B cell (primary cell): ENCODE measurements at regions not wholly inside any gene's neighbourhood (a gene's known extent, or its start where the extent isn't known, plus 50 kb on each side); places are given as distances from the start of the nearest gene placed in this dataset.

Source experiments
- ATAC-seq: fragments of 200-7000 bp; cut with Tn5 transposase; one replicate; pipeline ENCODE4 v1.10.0; 2021; ENCODE audit warnings: low read depth, mild to moderate bottlenecking, moderate number of reproducible peaks, moderate library complexity
- CTCF ChIA-PET: fragments of 350-600 bp; sonication (Branson Sonifier 250); formaldehyde crosslinking; loops from one replicate; lab custom pipeline; 2021; ENCODE audit warnings: antibody characterized with exemption, inconsistent platforms; lab: Charles Lee
- POLR2A ChIA-PET: fragments of 350-600 bp; sonication (Branson Sonifier 250); formaldehyde crosslinking; loops from one replicate; lab custom pipeline; 2021; ENCODE audit warnings: antibody characterized with exemption; lab: Charles Lee
- DNase-seq: peaks from one replicate; pipeline ENCODE4 v3.0.0; 2013
- H2AFZ ChIP-seq: 2 replicates; pipeline ENCODE4 v1.6.1; 2012; ENCODE audit warnings: mild to moderate bottlenecking, low read depth, low read length; ENCODE audit not compliant: insufficient read depth, poor library complexity, severe bottlenecking
- H3K27ac ChIP-seq, 2 donors: 1 replicate in 1 of 2; 2 replicates in 1 of 2; pipeline ENCODE4 v1.5.1; 2012 to 2013; ENCODE audit warnings: low read length in 2 of 2, mild to moderate bottlenecking in 2 of 2, moderate library complexity in 1 of 2
- H3K27me3 ChIP-seq, 4 experiments: fragments of 200-600 bp in 1 of 4; sonication (generic) in 1 of 4; replicated peaks in 1 of 4; 1 replicate in 2 of 4; 2 replicates in 2 of 4; pipeline versions ENCODE4 v1.6.1 to v1.7.0; 2013 to 2016; ENCODE audit warnings: low read length in 3 of 4, mild to moderate bottlenecking in 2 of 4, mixed read lengths in 1 of 4, moderate library complexity in 1 of 4; ENCODE audit not compliant: insufficient read depth in 4 of 4, control insufficient read depth in 3 of 4; ENCODE audit errors: control extremely low read depth in 1 of 4
- H3K36me3 ChIP-seq, 2 experiments: replicated peaks in 1 of 2; 1 replicate in 1 of 2; 2 replicates in 1 of 2; pipeline versions ENCODE4 v1.6.1 to v1.7.1; 2013; ENCODE audit warnings: low read length in 1 of 2; ENCODE audit not compliant: insufficient read depth in 2 of 2, control insufficient read depth in 1 of 2; ENCODE audit errors: control extremely low read depth in 1 of 2, extremely low read depth in 1 of 2
- H3K4me1 ChIP-seq, 2 donors: fragments of 200-600 bp in 1 of 2; sonication (generic) in 1 of 2; 1 replicate in 1 of 2; 2 replicates in 1 of 2; pipeline versions ENCODE4 v1.5.1 to v1.6.1; 2013 to 2017; ENCODE audit warnings: low read length in 2 of 2; ENCODE audit not compliant: control insufficient read depth in 2 of 2, insufficient read depth in 2 of 2
- H3K4me2 ChIP-seq: replicated peaks from 2 replicates; pipeline ENCODE3; 2012; ENCODE audit warnings: mild to moderate bottlenecking, low read depth, low read length; ENCODE audit not compliant: poor library complexity, severe bottlenecking
- H3K4me3 ChIP-seq, 5 experiments: fragments of 200-600 bp in 1 of 5; sonication (generic) in 1 of 5; 1 replicate in 3 of 5; 2 replicates in 2 of 5; pipeline versions ENCODE4 v1.5.1 to v1.7.0; 2011 to 2016; ENCODE audit warnings: low read length in 4 of 5, mild to moderate bottlenecking in 4 of 5, low read depth in 2 of 5, control low read depth in 1 of 5, moderate library complexity in 1 of 5; ENCODE audit not compliant: insufficient read depth in 1 of 5; ENCODE audit errors: control extremely low read depth in 1 of 5, extremely low read depth in 1 of 5
- H3K79me2 ChIP-seq: fragments of 200-600 bp; sonication (generic); one replicate; pipeline ENCODE4 v1.6.0; 2016; ENCODE audit warnings: low read length; ENCODE audit not compliant: control insufficient read depth, insufficient read depth
- H3K9ac ChIP-seq: fragments of 200-600 bp; sonication (generic); 2 replicates; pipeline ENCODE4 v1.6.1; 2017; ENCODE audit warnings: mild to moderate bottlenecking, low read length, moderate library complexity
- H3K9me3 ChIP-seq, 3 donors: one replicate each; pipeline versions ENCODE4 v1.6.1 to v1.7.1; 2013; ENCODE audit warnings: low read length in 2 of 3; ENCODE audit not compliant: control insufficient read depth in 2 of 3, insufficient read depth in 1 of 3; ENCODE audit errors: control extremely low read depth in 1 of 3
- H4K20me1 ChIP-seq: 2 replicates; pipeline ENCODE4 v1.6.0; 2012; ENCODE audit warnings: mild to moderate bottlenecking, low read length; ENCODE audit not compliant: insufficient read depth, control insufficient read depth, poor library complexity, severe bottlenecking
- H3K27ac Mint-ChIP-seq: one replicate; pipeline ENCODE4 v1.8.0; 2021; ENCODE audit warnings: mixed read lengths
- H3K27me3 Mint-ChIP-seq: one replicate; pipeline ENCODE4 v1.8.0; 2021; ENCODE audit warnings: mixed read lengths
- H3K4me1 Mint-ChIP-seq: one replicate; pipeline ENCODE4 v1.8.0; 2021; ENCODE audit warnings: mixed read lengths
- H3K4me3 Mint-ChIP-seq: one replicate; pipeline ENCODE4 v1.8.0; 2021; ENCODE audit warnings: mixed read lengths
- H3K9me3 Mint-ChIP-seq: one replicate; pipeline ENCODE4 v1.8.0; 2022; ENCODE audit warnings: mixed read lengths; ENCODE audit not compliant: insufficient read depth
- EZH2 ChIP-seq: IDR thresholded peaks from 2 replicates; pipeline ENCODE4 v1.6.1; 2012; ENCODE audit warnings: borderline replicate concordance, low read depth, mild to moderate bottlenecking, moderate library complexity, low read length; ENCODE audit not compliant: insufficient read depth, poor library complexity, severe bottlenecking
- WGBS: methylation state at CpG from one replicate; pipeline ENCODE4 v1.1.5; 2013; ENCODE audit warnings: missing lambda C conversion rate; ENCODE audit not compliant: insufficient coverage; 5-methylcytosine and 5-hydroxymethylcytosine counted together
- intact Hi-C: fragments of 100-400 bp; cut with micrococcal nuclease; formaldehyde crosslinking; loops from one replicate; pipeline ENCODE4 v1.10.0; 2022
- TF ChIP-seq, protein P1 (sequence below): fragments of 200-600 bp; IDR thresholded peaks from one replicate; pipeline ENCODE4 v1.8.0; 2022; ENCODE audit warnings: antibody characterized with exemption, mild to moderate bottlenecking

DNA sequence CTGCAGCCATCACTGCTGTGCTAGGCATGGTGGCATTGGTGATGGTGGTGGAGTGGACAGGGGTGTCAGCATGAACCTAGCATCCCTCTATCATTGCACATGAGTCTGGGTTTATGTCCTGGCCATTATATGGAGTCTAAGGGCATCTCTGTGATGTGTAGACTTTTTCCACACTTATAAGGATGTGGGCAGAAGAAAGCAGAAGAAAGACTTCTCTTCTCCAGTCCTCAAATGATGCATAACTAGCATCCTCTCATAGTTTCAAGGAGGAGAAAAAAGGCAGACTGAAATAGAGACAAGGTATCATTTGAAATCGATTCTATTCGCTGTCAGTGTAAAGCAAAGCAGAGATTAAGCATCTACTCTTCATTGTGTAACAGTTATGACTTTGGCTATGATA lies 140.0 kb upstream of the ATXN1 start:
- POLR2A ChIA-PET = no interaction called here

DNA sequence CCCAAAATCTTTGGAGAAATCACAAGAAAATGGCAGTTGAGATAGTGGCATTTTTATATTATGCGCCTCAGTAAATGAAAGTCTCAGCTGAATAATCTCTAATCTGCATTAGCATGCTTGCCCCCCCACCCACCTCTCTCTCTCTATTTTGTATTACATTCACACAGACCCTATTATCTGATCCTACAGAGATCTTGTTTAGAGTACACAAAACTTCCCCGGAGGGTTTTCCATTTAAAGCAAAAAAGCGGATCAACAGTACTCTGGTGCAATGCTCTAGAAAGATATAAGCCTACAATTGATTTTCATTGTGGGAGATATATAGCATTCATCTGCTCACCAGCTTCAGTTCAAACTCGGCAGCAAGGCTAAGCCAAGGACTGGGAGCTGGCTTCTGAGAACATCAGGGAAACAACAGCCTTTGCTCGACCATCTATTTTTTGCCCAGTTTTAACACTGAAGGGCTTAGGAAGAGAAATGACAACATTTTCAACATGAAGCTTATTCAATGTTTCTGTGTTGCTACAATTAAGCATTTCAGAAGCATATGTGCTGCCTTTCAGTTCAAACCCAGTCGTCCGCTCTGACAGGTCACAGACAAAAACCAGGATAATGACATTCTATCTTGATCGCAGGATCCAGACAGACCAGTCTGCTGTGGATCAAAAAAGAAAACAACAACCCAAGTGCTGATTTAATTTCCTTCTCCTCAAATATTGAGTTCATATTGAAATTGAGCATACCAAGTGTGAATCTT lies 137.6 kb upstream of the ATXN1 start:
- Histone ChIP-seq H3K9ac (no peak overlapping the region), H3K9me3 (peaks cover 0 to 3% (median 0%) of the 10 kb centered on the region in 3 donors), H3K4me3 (no peak overlapping the region), H4K20me1 (no peaks in the 10 kb centered on the region), H3K27me3 (no peaks in the 10 kb centered on the region), H3K36me3 (no peaks in the 10 kb centered on the region), H3K4me1 (no peaks in the 10 kb centered on the region), H3K27ac (no peak overlapping the region), H3K4me2 (no peak overlapping the region), H3K79me2 (no peaks in the 10 kb centered on the region), H2AFZ (no peak overlapping the region)
- DNase-seq (no peak), ATAC-seq (no peak)
- Mint-ChIP-seq H3K27ac (no peak overlapping the region), H3K4me1 (no peaks in the 10 kb centered on the region), H3K9me3 (peaks cover 6% of the 10 kb centered on the region), H3K27me3 (peaks cover 12% of the 10 kb centered on the region), H3K4me3 (no peak overlapping the region)
- ChIA-PET POLR2A (no interaction called here), CTCF (no interaction called here)
- TF ChIP-seq, protein P1, sequence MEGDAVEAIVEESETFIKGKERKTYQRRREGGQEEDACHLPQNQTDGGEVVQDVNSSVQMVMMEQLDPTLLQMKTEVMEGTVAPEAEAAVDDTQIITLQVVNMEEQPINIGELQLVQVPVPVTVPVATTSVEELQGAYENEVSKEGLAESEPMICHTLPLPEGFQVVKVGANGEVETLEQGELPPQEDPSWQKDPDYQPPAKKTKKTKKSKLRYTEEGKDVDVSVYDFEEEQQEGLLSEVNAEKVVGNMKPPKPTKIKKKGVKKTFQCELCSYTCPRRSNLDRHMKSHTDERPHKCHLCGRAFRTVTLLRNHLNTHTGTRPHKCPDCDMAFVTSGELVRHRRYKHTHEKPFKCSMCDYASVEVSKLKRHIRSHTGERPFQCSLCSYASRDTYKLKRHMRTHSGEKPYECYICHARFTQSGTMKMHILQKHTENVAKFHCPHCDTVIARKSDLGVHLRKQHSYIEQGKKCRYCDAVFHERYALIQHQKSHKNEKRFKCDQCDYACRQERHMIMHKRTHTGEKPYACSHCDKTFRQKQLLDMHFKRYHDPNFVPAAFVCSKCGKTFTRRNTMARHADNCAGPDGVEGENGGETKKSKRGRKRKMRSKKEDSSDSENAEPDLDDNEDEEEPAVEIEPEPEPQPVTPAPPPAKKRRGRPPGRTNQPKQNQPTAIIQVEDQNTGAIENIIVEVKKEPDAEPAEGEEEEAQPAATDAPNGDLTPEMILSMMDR = no peak
- TF ChIP-seq EZH2 = no peak
- intact Hi-C loops = no loop called here
- WGBS = 96% methylated on average over 5 of the region's 8 CpGs

More for the DNA sequence above, 140.0 kb upstream of the ATXN1 start:
- Histone ChIP-seq H3K27me3 (no peaks in the 10 kb centered on the region), H3K36me3 (no peaks in the 10 kb centered on the region), H3K79me2 (no peaks in the 10 kb centered on the region), H3K9me3 (no peaks in the 10 kb centered on the region), H2AFZ (no peak overlapping the region), H4K20me1 (no peaks in the 10 kb centered on the region), H3K4me1 (no peaks in the 10 kb centered on the region), H3K9ac (no peak overlapping the region), H3K4me2 (no peak overlapping the region), H3K4me3 (no peak overlapping the region), H3K27ac (no peak overlapping the region)
- CTCF ChIA-PET = no interaction called here
- Mint-ChIP-seq H3K4me1 (no peaks in the 10 kb centered on the region), H3K27ac (no peak overlapping the region), H3K4me3 (no peak overlapping the region), H3K9me3 (no peaks in the 10 kb centered on the region), H3K27me3 (peaks cover 22% of the 10 kb centered on the region)
- no peak for TF ChIP-seq EZH2
- TF ChIP-seq, protein P1 = no peak
- no CpG with 5 or more reads among the region's 2 CpGs for WGBS
- DNase-seq (no peak), ATAC-seq (no peak)
- intact Hi-C loops = no loop called here
